H9 (cell line): ENCODE measurements at regions not wholly inside any gene's neighbourhood (a gene's known extent, or its start where the extent isn't known, plus 50 kb on each side); places are given as distances from the start of the nearest gene placed in this dataset.

Experiments used
- DNase-seq: peaks from one replicate; pipeline ENCODE4 v3.0.0-alpha.2; 2017
- H2AFZ ChIP-seq: one replicate; pipeline ENCODE4 v1.6.1; 2013; ENCODE audit warnings: mild to moderate bottlenecking, low read length, control low read depth, moderate library complexity
- H2AK5ac ChIP-seq: 2 replicates; pipeline ENCODE4 v1.6.1; 2013; ENCODE audit warnings: low read length, control low read depth, mixed read lengths; ENCODE audit not compliant: insufficient read length
- H2BK120ac ChIP-seq: one replicate; pipeline ENCODE4 v1.6.1; 2013; ENCODE audit warnings: low read depth, mild to moderate bottlenecking, low read length, control low read depth, inconsistent platforms; ENCODE audit not compliant: poor library complexity, severe bottlenecking
- H2BK12ac ChIP-seq: 2 replicates; pipeline ENCODE4 v1.6.1; 2013; ENCODE audit warnings: low read length, control low read depth, mixed read lengths, low read depth; ENCODE audit not compliant: insufficient read length
- H2BK15ac ChIP-seq: 2 replicates; pipeline ENCODE4 v1.6.1; 2013; ENCODE audit warnings: low read depth, low read length, control low read depth
- H2BK20ac ChIP-seq: one replicate; pipeline ENCODE4 v1.6.1; 2013; ENCODE audit warnings: low read depth, mild to moderate bottlenecking, low read length, control low read depth, inconsistent platforms; ENCODE audit not compliant: poor library complexity, severe bottlenecking
- H2BK5ac ChIP-seq: 2 replicates; pipeline ENCODE4 v1.6.1; 2013; ENCODE audit warnings: low read length, control low read depth, mixed read lengths; ENCODE audit not compliant: insufficient read length
- H3K14ac ChIP-seq: 2 replicates; pipeline ENCODE4 v1.6.1; 2013; ENCODE audit warnings: low read length, control low read depth; ENCODE audit not compliant: insufficient read depth
- H3K18ac ChIP-seq: 2 replicates; pipeline ENCODE4 v1.6.1; 2013; ENCODE audit warnings: low read depth, mild to moderate bottlenecking, mixed read lengths, low read length, control low read depth; ENCODE audit not compliant: insufficient read length
- H3K23ac ChIP-seq: 2 replicates; pipeline ENCODE4 v1.6.1; 2013; ENCODE audit warnings: low read length, control low read depth, mixed read lengths, low read depth; ENCODE audit not compliant: insufficient read length
- H3K23me2 ChIP-seq: 2 replicates; pipeline ENCODE4 v1.6.1; 2013; ENCODE audit warnings: low read depth, mild to moderate bottlenecking, mixed read lengths, low read length, control low read depth; ENCODE audit not compliant: insufficient read length, poor library complexity, severe bottlenecking
- H3K27ac ChIP-seq: 2 replicates; pipeline ENCODE4 v1.5.1; 2013; ENCODE audit warnings: low read length, control low read depth, mixed read lengths, low read depth; ENCODE audit not compliant: insufficient read length
- H3K27me3 ChIP-seq: 2 replicates; pipeline ENCODE4 v1.6.1; 2013; ENCODE audit warnings: low read length, control low read depth, inconsistent platforms; ENCODE audit not compliant: insufficient read depth
- H3K4ac ChIP-seq: 2 replicates; pipeline ENCODE4 v1.6.1; 2013; ENCODE audit warnings: low read depth, mild to moderate bottlenecking, control low read depth, inconsistent platforms, low read length, moderate library complexity
- H3K4me1 ChIP-seq: 2 replicates; pipeline ENCODE4 v1.6.1; 2013; ENCODE audit warnings: low read length, control low read depth, inconsistent platforms; ENCODE audit not compliant: insufficient read depth
- H3K4me2 ChIP-seq: 2 replicates; pipeline ENCODE4 v1.6.1; 2013; ENCODE audit warnings: low read length, control low read depth, mixed read lengths; ENCODE audit not compliant: insufficient read length, insufficient read depth
- H3K56ac ChIP-seq: 2 replicates; pipeline ENCODE4 v1.6.1; 2013; ENCODE audit warnings: low read depth, mild to moderate bottlenecking, mixed read lengths, low read length, control low read depth; ENCODE audit not compliant: insufficient read length
- H3K79me1 ChIP-seq: 2 replicates; pipeline ENCODE4 v1.6.1; 2013; ENCODE audit warnings: low read depth, mild to moderate bottlenecking, moderate library complexity, low read length, control low read depth, inconsistent platforms; ENCODE audit not compliant: insufficient read depth, poor library complexity, severe bottlenecking
- H3K79me2 ChIP-seq: 2 replicates; pipeline ENCODE4 v1.6.1; 2013; ENCODE audit warnings: low read length, control low read depth, inconsistent platforms; ENCODE audit not compliant: insufficient read depth
- H3K9ac ChIP-seq: 2 replicates; pipeline ENCODE4 v1.6.1; 2013; ENCODE audit warnings: low read length, control low read depth, mixed read lengths; ENCODE audit not compliant: insufficient read length; ENCODE audit errors: extremely low read depth
- H3K9me3 ChIP-seq: one replicate; pipeline ENCODE4 v1.6.1; 2013; ENCODE audit warnings: low read depth, low read length, inconsistent platforms; ENCODE audit not compliant: control insufficient read depth
- H3T11ph ChIP-seq: one replicate; pipeline ENCODE4 v1.6.1; 2013; ENCODE audit warnings: mild to moderate bottlenecking, low read length, control low read depth, inconsistent platforms
- H4K20me1 ChIP-seq: one replicate; pipeline ENCODE4 v1.6.1; 2013; ENCODE audit not compliant: control insufficient read depth, insufficient read length, insufficient read depth
- H4K5ac ChIP-seq: 2 replicates; pipeline ENCODE4 v1.6.1; 2013; ENCODE audit warnings: low read depth, mild to moderate bottlenecking, mixed read lengths, low read length, control low read depth; ENCODE audit not compliant: insufficient read length
- H4K8ac ChIP-seq: replicated peaks from 2 replicates; pipeline ENCODE4 v1.6.1; 2013; ENCODE audit warnings: low read length, control low read depth, mixed read lengths, low read depth; ENCODE audit not compliant: insufficient read length
- H4K91ac ChIP-seq: 2 replicates; pipeline ENCODE4 v1.6.1; 2013; ENCODE audit warnings: low read depth, mild to moderate bottlenecking, moderate library complexity, mixed read lengths, low read length, control low read depth; ENCODE audit not compliant: insufficient read length
- H3K27ac Mint-ChIP-seq, 3 experiments: 2 replicates in 2 of 3; 3 replicates in 1 of 3; pipeline ENCODE4 v1.8.0; 2020 to 2021; ENCODE audit warnings: mixed read lengths in 3 of 3, mild to moderate bottlenecking in 1 of 3, moderate library complexity in 1 of 3
- H3K27me3 Mint-ChIP-seq: 2 replicates; pipeline ENCODE4 v1.8.0; 2021; ENCODE audit warnings: low read depth, mild to moderate bottlenecking, moderate library complexity, mixed read lengths
- H3K36me3 Mint-ChIP-seq, 3 experiments: 2 replicates in 2 of 3; 3 replicates in 1 of 3; pipeline ENCODE4 v1.8.0; 2020 to 2021; ENCODE audit warnings: low read depth in 3 of 3, mixed read lengths in 3 of 3; ENCODE audit not compliant: insufficient read depth in 1 of 3
- H3K4me1 Mint-ChIP-seq, 2 experiments: 2 replicates each; pipeline ENCODE4 v1.8.0; 2020; ENCODE audit warnings: mixed read lengths in 2 of 2
- H3K4me3 Mint-ChIP-seq, 2 experiments: 2 replicates in 1 of 2; 3 replicates in 1 of 2; pipeline ENCODE4 v1.8.0; 2020 to 2021; ENCODE audit warnings: mild to moderate bottlenecking in 2 of 2, mixed read lengths in 2 of 2, moderate library complexity in 1 of 2
- H3K9me3 Mint-ChIP-seq, 2 experiments: 2 replicates in 1 of 2; 3 replicates in 1 of 2; pipeline ENCODE4 v1.8.0; 2020; ENCODE audit warnings: mild to moderate bottlenecking in 2 of 2, mixed read lengths in 2 of 2, moderate library complexity in 1 of 2
- WGBS: extraction: QIAGEN DNeasy Blood & Tissue Kit; methylation state at CpG from one replicate; pipeline ENCODE4 v1.1.7; 2013; ENCODE audit warnings: missing lambda C conversion rate, low lambda C conversion rate, mixed read lengths; ENCODE audit not compliant: insufficient read length; ENCODE audit errors: extremely low coverage; 5-methylcytosine and 5-hydroxymethylcytosine counted together
- TF ChIP-seq, protein P1 (sequence below): fragments of 200-600 bp; sonication (generic); conservative IDR thresholded peaks from 3 replicates; pipeline ENCODE4 v1.8.0; 2021; ENCODE audit warnings: antibody characterized with exemption, mild to moderate bottlenecking

DNA sequence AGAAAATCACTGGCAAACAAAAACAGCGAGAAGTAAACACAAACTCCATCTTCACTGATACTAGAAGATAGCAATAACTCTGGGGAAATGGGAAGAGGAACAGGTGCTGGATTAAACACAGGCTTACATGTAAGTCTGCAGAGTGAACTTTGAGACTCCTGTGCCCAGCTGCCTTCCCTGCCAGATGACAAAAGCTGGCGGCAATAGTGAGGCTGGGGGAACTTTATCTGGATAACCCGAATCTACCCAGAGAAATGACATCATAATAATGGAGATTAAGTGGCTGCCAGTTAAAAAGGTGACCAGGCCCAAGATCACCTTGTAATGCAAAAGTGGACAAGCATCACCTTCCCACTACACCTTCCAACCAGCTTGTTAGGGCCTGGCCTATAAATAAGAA is 184.5 kb downstream of the CHRM3 start:
- no CpG with 5 or more reads among the region's 3 CpGs for WGBS

More for the DNA sequence above, 184.5 kb downstream of the CHRM3 start:
- no peak overlapping the region for H3T11ph ChIP-seq
- no peaks in the 10 kb centered on the region for H4K20me1 ChIP-seq
- no peak overlapping the region for H2BK12ac ChIP-seq
- TF ChIP-seq, protein P1, sequence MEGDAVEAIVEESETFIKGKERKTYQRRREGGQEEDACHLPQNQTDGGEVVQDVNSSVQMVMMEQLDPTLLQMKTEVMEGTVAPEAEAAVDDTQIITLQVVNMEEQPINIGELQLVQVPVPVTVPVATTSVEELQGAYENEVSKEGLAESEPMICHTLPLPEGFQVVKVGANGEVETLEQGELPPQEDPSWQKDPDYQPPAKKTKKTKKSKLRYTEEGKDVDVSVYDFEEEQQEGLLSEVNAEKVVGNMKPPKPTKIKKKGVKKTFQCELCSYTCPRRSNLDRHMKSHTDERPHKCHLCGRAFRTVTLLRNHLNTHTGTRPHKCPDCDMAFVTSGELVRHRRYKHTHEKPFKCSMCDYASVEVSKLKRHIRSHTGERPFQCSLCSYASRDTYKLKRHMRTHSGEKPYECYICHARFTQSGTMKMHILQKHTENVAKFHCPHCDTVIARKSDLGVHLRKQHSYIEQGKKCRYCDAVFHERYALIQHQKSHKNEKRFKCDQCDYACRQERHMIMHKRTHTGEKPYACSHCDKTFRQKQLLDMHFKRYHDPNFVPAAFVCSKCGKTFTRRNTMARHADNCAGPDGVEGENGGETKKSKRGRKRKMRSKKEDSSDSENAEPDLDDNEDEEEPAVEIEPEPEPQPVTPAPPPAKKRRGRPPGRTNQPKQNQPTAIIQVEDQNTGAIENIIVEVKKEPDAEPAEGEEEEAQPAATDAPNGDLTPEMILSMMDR: no peak
- no peak overlapping the region for H4K5ac ChIP-seq
- no peak overlapping the region for H2AK5ac ChIP-seq
- no peaks in the 10 kb centered on the region for H3K23me2 ChIP-seq
- no peak overlapping the region for H2BK15ac ChIP-seq
- no peak overlapping the region for H3K27ac ChIP-seq
- no peak overlapping the region for H4K91ac ChIP-seq
- no peak overlapping the region for H2BK20ac ChIP-seq
- no peaks in the 10 kb centered on the region for H3K36me3 Mint-ChIP-seq
- H3K18ac ChIP-seq: no peak overlapping the region
- H3K4me2 ChIP-seq: no peak overlapping the region
- no peak overlapping the region for H2AFZ ChIP-seq
- H3K4me1 ChIP-seq: no peaks in the 10 kb centered on the region; the same call in 1 of the 2 replicates
- H3K23ac ChIP-seq: no peak overlapping the region
- no peak overlapping the region for H3K9ac ChIP-seq
- no peaks in the 10 kb centered on the region for H3K79me2 ChIP-seq
- no peaks in the 10 kb centered on the region for H3K9me3 Mint-ChIP-seq
- H3K4me3 Mint-ChIP-seq: no peak overlapping the region
- H3K9me3 ChIP-seq: no peaks in the 10 kb centered on the region
- H3K4me1 Mint-ChIP-seq: peaks cover 6 to 8% of the 10 kb centered on the region in 2 experiments; a peak in 3 of 4 replicates
- H4K8ac ChIP-seq: no peak overlapping the region
- H3K27ac Mint-ChIP-seq: no peak overlapping the region
- no peak overlapping the region for H3K14ac ChIP-seq
- no peaks in the 10 kb centered on the region for H3K27me3 ChIP-seq
- no peaks in the 10 kb centered on the region for H3K27me3 Mint-ChIP-seq
- DNase-seq: no peak
- H2BK120ac ChIP-seq: no peak overlapping the region
- no peaks in the 10 kb centered on the region for H3K79me1 ChIP-seq
- H3K4ac ChIP-seq: no peak overlapping the region
- H3K56ac ChIP-seq: no peak overlapping the region
- H2BK5ac ChIP-seq: no peak overlapping the region
